ENCODE measurements at regions not wholly inside any gene's neighbourhood (a gene's known extent, or its start where the extent isn't known, plus 50 kb on each side); places are given as distances from the start of the nearest gene placed in this dataset.

GRCh38 chr3:190220362-190220761 lies 99.7 kb upstream of the P3H2 start:
- Histone ChIP-seq H3K79me2 (ENCODE audit: insufficient read depth, low read length) (no peaks in the 10 kb centered on the region), H2BK20ac (ENCODE audit: low read depth, low read length, poor library complexity, severe bottlenecking) (no peak overlapping the region), H3K4ac (ENCODE audit: low read depth, low read length) (no peak overlapping the region), H3K56ac (ENCODE audit: insufficient read length, low read depth, low read length) (no peak overlapping the region), H3K9ac (ENCODE audit: extremely low read depth, insufficient read length, low read length) (no peak overlapping the region), H3K9me3 (ENCODE audit: control insufficient read depth, low read depth, low read length) (no peaks in the 10 kb centered on the region), H2BK5ac (ENCODE audit: insufficient read length, low read length) (no peak overlapping the region), H3K79me1 (ENCODE audit: insufficient read depth, low read depth, low read length, poor library complexity, severe bottlenecking) (no peaks in the 10 kb centered on the region), H4K8ac (replicated peaks; ENCODE audit: insufficient read length, low read depth, low read length) (no peak overlapping the region), H2AK5ac (ENCODE audit: insufficient read length, low read length) (no peak overlapping the region), H3K27me3 (ENCODE audit: insufficient read depth, low read length) (no peaks in the 10 kb centered on the region), H3T11ph (ENCODE audit: low read length) (no peak overlapping the region), H3K27ac (ENCODE audit: insufficient read length, low read depth, low read length) (no peak overlapping the region), H3K4me1 (ENCODE audit: insufficient read depth, low read length) (no peaks in the 10 kb centered on the region), H3K23ac (ENCODE audit: insufficient read length, low read depth, low read length) (no peak overlapping the region), H3K14ac (ENCODE audit: insufficient read depth, low read length) (no peak overlapping the region), H3K18ac (ENCODE audit: insufficient read length, low read depth, low read length) (no peak overlapping the region), H4K20me1 (ENCODE audit: control insufficient read depth, insufficient read depth, insufficient read length) (no peaks in the 10 kb centered on the region), H4K5ac (ENCODE audit: insufficient read length, low read depth, low read length) (no peak overlapping the region), H2BK15ac (ENCODE audit: low read depth, low read length) (no peak overlapping the region), H4K91ac (ENCODE audit: insufficient read length, low read depth, low read length) (no peak overlapping the region), H2AFZ (ENCODE audit: low read length) (no peak overlapping the region), H3K23me2 (ENCODE audit: insufficient read length, low read depth, low read length, poor library complexity, severe bottlenecking) (no peaks in the 10 kb centered on the region), H2BK12ac (ENCODE audit: insufficient read length, low read depth, low read length) (no peak overlapping the region), H3K4me2 (ENCODE audit: insufficient read depth, insufficient read length, low read length) (no peak overlapping the region), H2BK120ac (ENCODE audit: low read depth, low read length, poor library complexity, severe bottlenecking) (no peak overlapping the region)
- no peaks in the 10 kb centered on the region for H3K27me3 Mint-ChIP-seq (ENCODE audit: low read depth)
- no peak overlapping the region for H3K27ac Mint-ChIP-seq
- no peak overlapping the region for H3K4me3 Mint-ChIP-seq
- no peaks in the 10 kb centered on the region for H3K4me1 Mint-ChIP-seq
- DNase-seq: no peak
- no peak for TF ChIP-seq CTCF (conservative IDR thresholded peaks at IDR 0.05)
- peaks cover 5 to 10% of the 10 kb centered on the region in 2 experiments; a peak in 3 of 5 replicates for H3K9me3 Mint-ChIP-seq
- H3K36me3 Mint-ChIP-seq (ENCODE audit: insufficient read depth in 1 of 3, low read depth in 3 of 3): peaks cover 0 to 11% (median 0%) of the 10 kb centered on the region in 3 experiments; a peak in 2 of 7 replicates
- no CpG with 5 or more reads among the region's 1 CpG for WGBS (ENCODE audit: extremely low coverage, insufficient read length, low lambda C conversion rate)

Data from H9 (cell line).